ENCODE measurements at regions not wholly inside any gene's neighbourhood (a gene's known extent, or its start where the extent isn't known, plus 50 kb on each side); places are given as distances from the start of the nearest gene placed in this dataset.

GRCh38 chr15:53106505-53107286, 316.6 kb upstream of the ONECUT1 start:
- intact Hi-C loops (cut with DNase I) = no loop called here
- TF ChIP-seq, protein P1, sequence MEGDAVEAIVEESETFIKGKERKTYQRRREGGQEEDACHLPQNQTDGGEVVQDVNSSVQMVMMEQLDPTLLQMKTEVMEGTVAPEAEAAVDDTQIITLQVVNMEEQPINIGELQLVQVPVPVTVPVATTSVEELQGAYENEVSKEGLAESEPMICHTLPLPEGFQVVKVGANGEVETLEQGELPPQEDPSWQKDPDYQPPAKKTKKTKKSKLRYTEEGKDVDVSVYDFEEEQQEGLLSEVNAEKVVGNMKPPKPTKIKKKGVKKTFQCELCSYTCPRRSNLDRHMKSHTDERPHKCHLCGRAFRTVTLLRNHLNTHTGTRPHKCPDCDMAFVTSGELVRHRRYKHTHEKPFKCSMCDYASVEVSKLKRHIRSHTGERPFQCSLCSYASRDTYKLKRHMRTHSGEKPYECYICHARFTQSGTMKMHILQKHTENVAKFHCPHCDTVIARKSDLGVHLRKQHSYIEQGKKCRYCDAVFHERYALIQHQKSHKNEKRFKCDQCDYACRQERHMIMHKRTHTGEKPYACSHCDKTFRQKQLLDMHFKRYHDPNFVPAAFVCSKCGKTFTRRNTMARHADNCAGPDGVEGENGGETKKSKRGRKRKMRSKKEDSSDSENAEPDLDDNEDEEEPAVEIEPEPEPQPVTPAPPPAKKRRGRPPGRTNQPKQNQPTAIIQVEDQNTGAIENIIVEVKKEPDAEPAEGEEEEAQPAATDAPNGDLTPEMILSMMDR (IDR thresholded peaks at IDR 0.05) = no peak
- Histone ChIP-seq H3K9me3 (no peaks in the 10 kb centered on the region), H3K4me3 (no peak overlapping the region), H3K36me3 (ENCODE audit: insufficient read depth in 1 of 2, low read depth in 1 of 2) (no peaks in the 10 kb centered on the region), H3K27ac (no peak overlapping the region), H3K4me1 (no peaks in the 10 kb centered on the region), H3K27me3 (ENCODE audit: insufficient read depth in 3 of 3, low read length in 2 of 3) (no peaks in the 10 kb centered on the region)
- 81 to 86% (median 84%) methylated on average over 7 of the region's 7 CpGs for whole genome bisulfite sequencing, 3 donors
- ATAC-seq (no peak), DNase-seq (no peak)

DNA sequence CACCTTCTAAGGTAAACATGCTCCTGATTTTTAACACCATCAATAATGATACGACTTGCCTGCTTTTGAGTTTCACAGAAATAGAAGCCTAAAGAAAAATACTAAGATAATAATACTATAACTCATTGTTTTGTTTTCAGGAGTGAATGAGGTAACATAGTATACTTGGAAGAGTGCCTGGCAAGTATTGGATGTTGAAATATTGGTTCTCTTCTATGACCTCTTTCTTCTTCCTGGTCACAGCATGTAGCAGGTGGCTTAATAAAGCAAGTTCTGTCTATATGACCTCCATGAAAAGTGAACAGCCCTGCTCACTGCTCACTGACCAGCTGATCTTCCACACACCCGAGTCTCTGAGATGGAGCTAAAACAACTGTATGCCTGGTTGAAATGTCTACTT, 312.3 kb upstream of the ONECUT1 start:
- H3K27ac ChIP-seq = no peak overlapping the region
- 41 to 57% (median 49%) methylated on average over 2 of the region's 2 CpGs for WGBS, 3 donors
- no peak overlapping the region for H3K4me3 ChIP-seq
- no peaks in the 10 kb centered on the region for H3K4me1 ChIP-seq
- TF ChIP-seq, protein P1 (IDR thresholded peaks at IDR 0.05) = no peak
- ATAC-seq (no peak), DNase-seq (no peak)
- no peaks in the 10 kb centered on the region for H3K36me3 ChIP-seq (ENCODE audit: insufficient read depth in 1 of 2, low read depth in 1 of 2)
- no peaks in the 10 kb centered on the region for H3K27me3 ChIP-seq (ENCODE audit: insufficient read depth in 3 of 3, low read length in 2 of 3)
- no peaks in the 10 kb centered on the region for H3K9me3 ChIP-seq
- intact Hi-C loops (cut with DNase I) = no loop called here

- 23 to 49% (median 29%) methylated on average over 3 of the region's 3 CpGs for WGBS, 3 donors
- intact Hi-C loops (cut with DNase I) = no loop called here
- Histone ChIP-seq H3K36me3 (ENCODE audit: insufficient read depth in 1 of 2, low read depth in 1 of 2) (no peaks in the 10 kb centered on the region), H3K27me3 (ENCODE audit: insufficient read depth in 3 of 3, low read length in 2 of 3) (no peaks in the 10 kb centered on the region), H3K9me3 (peaks cover 2% of the 10 kb centered on the region), H3K4me1 (no peaks in the 10 kb centered on the region), H3K4me3 (no peak overlapping the region), H3K27ac (no peak overlapping the region)
- DNase-seq = no peak
- no peak for ATAC-seq
- TF ChIP-seq, protein P1 (IDR thresholded peaks at IDR 0.05) = no peak
Observed at GRCh38 chr15:53080484-53080883, 290.3 kb upstream of the ONECUT1 start.

DNA sequence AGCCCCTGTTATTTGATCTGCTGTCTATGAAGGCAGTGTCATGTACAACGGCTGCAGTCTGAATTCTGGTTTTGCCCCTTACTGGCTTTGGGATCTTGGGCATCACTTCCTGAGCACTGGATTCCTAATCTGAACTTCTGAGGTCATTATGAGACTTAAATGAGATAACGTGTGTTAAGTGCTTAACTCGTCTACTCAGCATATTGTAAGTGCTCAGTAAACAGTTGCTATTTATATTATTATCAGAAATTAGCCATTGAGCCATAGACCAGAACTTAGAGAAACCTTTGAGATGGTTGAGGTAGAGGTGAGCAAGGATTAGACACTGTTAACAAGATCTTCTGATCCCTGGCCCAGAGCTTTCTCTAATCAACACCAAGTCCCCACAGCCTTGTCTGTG, 284.1 kb upstream of the ONECUT1 start:
- H3K36me3 ChIP-seq (ENCODE audit: insufficient read depth in 1 of 2, low read depth in 1 of 2) = no peaks in the 10 kb centered on the region
- intact Hi-C loops (cut with DNase I) = no loop called here
- H3K4me3 ChIP-seq = no peak overlapping the region
- no peak for DNase-seq
- H3K4me1 ChIP-seq = no peaks in the 10 kb centered on the region
- no peaks in the 10 kb centered on the region for H3K9me3 ChIP-seq
- H3K27me3 ChIP-seq (ENCODE audit: insufficient read depth in 3 of 3, low read length in 2 of 3) = no peaks in the 10 kb centered on the region
- no peak overlapping the region for H3K27ac ChIP-seq
- TF ChIP-seq, protein P1 (IDR thresholded peaks at IDR 0.05) = no peak
- no peak for ATAC-seq
- 35 to 42% (median 41%) methylated on average over 3 of the region's 3 CpGs for WGBS, 3 donors

GRCh38 chr15:53072077-53072476, 281.9 kb upstream of the ONECUT1 start:
- no peaks in the 10 kb centered on the region for H3K36me3 ChIP-seq (ENCODE audit: insufficient read depth in 1 of 2, low read depth in 1 of 2)
- H3K27ac ChIP-seq = no peak overlapping the region
- ATAC-seq (no peak), DNase-seq (peak in 1 of 2 donors; percentile 16)
- H3K27me3 ChIP-seq (ENCODE audit: insufficient read depth in 3 of 3, low read length in 2 of 3) = no peaks in the 10 kb centered on the region
- intact Hi-C loops (cut with DNase I) = no loop called here
- 0 to 2% (median 0%) methylated on average over 3 of the region's 3 CpGs for WGBS, 3 donors
- H3K4me3 ChIP-seq = no peak overlapping the region
- no peaks in the 10 kb centered on the region for H3K4me1 ChIP-seq
- no peaks in the 10 kb centered on the region for H3K9me3 ChIP-seq
- TF ChIP-seq, protein P1 (IDR thresholded peaks at IDR 0.05) = no peak

Data from psoas muscle (tissue), 7 donors.